ENCODE measurements at regions not wholly inside any gene's neighbourhood (a gene's known extent, or its start where the extent isn't known, plus 50 kb on each side); places are given as distances from the start of the nearest gene placed in this dataset.

- TF ChIP-seq, protein P1, sequence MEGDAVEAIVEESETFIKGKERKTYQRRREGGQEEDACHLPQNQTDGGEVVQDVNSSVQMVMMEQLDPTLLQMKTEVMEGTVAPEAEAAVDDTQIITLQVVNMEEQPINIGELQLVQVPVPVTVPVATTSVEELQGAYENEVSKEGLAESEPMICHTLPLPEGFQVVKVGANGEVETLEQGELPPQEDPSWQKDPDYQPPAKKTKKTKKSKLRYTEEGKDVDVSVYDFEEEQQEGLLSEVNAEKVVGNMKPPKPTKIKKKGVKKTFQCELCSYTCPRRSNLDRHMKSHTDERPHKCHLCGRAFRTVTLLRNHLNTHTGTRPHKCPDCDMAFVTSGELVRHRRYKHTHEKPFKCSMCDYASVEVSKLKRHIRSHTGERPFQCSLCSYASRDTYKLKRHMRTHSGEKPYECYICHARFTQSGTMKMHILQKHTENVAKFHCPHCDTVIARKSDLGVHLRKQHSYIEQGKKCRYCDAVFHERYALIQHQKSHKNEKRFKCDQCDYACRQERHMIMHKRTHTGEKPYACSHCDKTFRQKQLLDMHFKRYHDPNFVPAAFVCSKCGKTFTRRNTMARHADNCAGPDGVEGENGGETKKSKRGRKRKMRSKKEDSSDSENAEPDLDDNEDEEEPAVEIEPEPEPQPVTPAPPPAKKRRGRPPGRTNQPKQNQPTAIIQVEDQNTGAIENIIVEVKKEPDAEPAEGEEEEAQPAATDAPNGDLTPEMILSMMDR (IDR thresholded peaks at IDR 0.05; ENCODE audit: extremely low read depth in 1 of 2, insufficient read depth in 1 of 2, low read depth in 1 of 2, low read length in 2 of 2) = no peak
- TF ChIP-seq POLR2AphosphoS5 (IDR thresholded peaks at IDR 0.05; ENCODE audit: insufficient read depth, low read depth, low read length) (no peak), POLR2A (IDR thresholded peaks at IDR 0.05; ENCODE audit: low read depth, low read length) (no peak)
Measured at GRCh38 chr3:8405144-8405543, 96.5 kb upstream of the LMCD1 start.

Measured in endothelial cell of umbilical vein (primary cell).